ENCODE measurements at regions not wholly inside any gene's neighbourhood (a gene's known extent, or its start where the extent isn't known, plus 50 kb on each side); places are given as distances from the start of the nearest gene placed in this dataset.

DNA sequence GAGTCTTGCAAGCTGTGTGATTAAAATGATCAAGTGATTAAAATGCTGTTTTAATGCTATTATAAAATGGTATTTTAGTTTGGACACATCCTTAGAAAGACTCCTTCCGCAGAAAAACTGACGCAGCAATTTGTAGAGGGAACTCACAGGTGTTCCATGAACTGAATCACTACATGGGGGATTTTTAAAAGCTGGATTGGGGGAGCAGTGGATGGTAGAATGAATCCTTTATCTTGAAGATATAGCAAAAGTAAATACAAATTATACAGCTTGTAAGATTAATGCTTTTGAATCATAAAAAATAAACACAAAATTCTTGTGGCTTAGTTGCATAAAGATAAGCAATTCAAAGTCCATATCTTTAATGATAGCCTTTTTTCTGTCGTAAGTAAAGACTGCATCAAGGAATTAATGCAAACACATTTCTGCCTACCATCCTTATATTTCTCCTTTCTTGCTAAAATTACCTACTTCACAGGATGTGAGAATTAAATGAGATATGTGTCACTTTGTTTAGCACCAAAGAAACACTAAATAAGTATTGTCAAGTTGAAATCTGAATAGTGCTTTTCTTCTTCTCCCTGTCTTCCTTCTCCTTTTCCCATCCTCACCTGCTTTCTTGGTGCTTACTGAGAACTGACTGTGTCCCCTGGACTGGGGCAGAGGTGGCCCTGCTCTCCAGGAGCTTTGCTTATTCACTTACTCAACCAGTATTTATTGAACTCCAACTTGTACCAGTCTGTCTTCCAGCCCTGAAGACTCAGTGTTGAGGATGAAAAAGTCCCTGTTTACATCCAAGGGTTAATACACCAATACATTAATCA is 61.5 kb upstream of the F3 start:
- Mint-ChIP-seq H3K4me1 (peaks cover 4% of the 10 kb centered on the region), H3K27me3 (peaks cover 23% of the 10 kb centered on the region), H3K27ac (no peak overlapping the region), H3K9me3 (no peaks in the 10 kb centered on the region), H3K4me3 (no peak overlapping the region), H3K36me3 (no peaks in the 10 kb centered on the region)
- DNase-seq: no peak

DNA sequence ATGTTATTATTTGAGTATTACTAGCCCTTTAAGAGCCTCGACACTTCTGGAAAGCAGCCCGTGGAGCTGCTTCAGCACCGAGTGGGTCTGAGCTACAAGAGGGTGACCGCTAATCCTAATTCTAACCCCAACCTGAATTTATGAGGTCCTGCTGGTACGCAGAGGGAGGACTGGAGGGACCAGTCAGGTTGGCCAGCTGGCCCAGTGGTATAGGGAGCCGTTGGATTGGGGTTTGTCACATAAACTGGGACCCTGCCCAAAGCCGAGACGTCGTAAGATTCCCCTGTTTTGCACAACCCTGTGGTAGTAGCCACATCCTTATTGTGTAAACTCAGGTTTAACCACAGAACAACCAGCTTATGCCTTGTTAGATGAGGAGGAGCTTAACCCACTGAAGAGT is 60.8 kb upstream of the F3 start:
- H3K4me3 Mint-ChIP-seq: no peak overlapping the region
- H3K27me3 Mint-ChIP-seq: peaks cover 23% of the 10 kb centered on the region
- DNase-seq: no peak
- peaks cover 4% of the 10 kb centered on the region for H3K4me1 Mint-ChIP-seq
- no peak overlapping the region for H3K27ac Mint-ChIP-seq
- H3K36me3 Mint-ChIP-seq: no peaks in the 10 kb centered on the region
- H3K9me3 Mint-ChIP-seq: no peaks in the 10 kb centered on the region

DNA sequence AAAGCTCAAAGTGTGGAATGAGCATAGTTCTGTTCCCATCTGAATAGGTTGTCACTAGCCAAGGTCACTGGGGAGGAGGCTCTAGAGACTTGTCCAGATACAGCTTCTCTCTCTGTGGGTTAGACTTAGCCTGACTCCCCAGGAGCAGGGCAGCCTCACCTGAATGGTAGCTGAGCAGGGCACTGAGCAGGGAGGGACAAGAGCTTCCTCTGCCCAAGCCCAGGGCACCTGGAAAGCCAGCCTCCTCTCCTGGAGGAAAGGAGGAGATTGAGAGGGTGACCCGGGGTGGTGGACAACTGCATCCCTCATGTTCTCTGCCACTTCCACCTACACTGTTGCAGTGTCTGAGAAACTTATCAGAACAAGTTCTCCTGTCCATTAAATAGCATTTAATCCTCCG is 59.0 kb upstream of the F3 start:
- Mint-ChIP-seq H3K9me3 (no peaks in the 10 kb centered on the region), H3K4me1 (peaks cover 4% of the 10 kb centered on the region), H3K36me3 (no peaks in the 10 kb centered on the region), H3K27ac (no peak overlapping the region), H3K4me3 (no peak overlapping the region), H3K27me3 (peaks cover 23% of the 10 kb centered on the region)
- DNase-seq: no peak

GRCh38 chr1:94599095-94599813 is 57.7 kb upstream of the F3 start:
- peaks cover 23% of the 10 kb centered on the region for H3K27me3 Mint-ChIP-seq
- peaks cover 4% of the 10 kb centered on the region for H3K4me1 Mint-ChIP-seq
- no peaks in the 10 kb centered on the region for H3K9me3 Mint-ChIP-seq
- no peak for DNase-seq
- H3K27ac Mint-ChIP-seq: no peak overlapping the region
- H3K4me3 Mint-ChIP-seq: no peak overlapping the region
- H3K36me3 Mint-ChIP-seq: no peaks in the 10 kb centered on the region

- no peaks in the 10 kb centered on the region for H3K36me3 Mint-ChIP-seq
- no peak for DNase-seq
Observed at GRCh38 chr1:94597701-94598100, 56.1 kb upstream of the F3 start.

DNA sequence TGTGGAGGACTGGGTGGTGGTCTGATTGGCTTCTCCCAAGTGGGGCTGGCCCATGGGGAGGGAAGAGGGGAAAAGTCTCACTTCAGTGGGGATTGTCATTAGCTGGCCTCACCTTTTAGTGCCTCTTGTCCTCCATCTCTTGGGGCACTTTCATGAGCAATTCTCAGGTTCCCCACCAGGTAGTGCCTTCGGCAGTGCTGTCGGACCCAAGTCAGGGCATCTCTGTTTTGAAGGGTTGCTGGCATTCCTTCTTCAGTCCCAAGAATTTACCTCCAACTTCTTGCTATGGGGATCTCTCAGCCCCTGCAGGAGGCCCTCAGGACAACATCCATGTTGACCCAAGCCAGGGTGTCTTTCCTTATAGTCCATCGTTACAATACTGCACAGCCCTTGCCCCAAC is 54.7 kb upstream of the F3 start:
- H3K36me3 Mint-ChIP-seq: no peaks in the 10 kb centered on the region
- H3K27me3 Mint-ChIP-seq: peaks cover 9% of the 10 kb centered on the region
- no peak overlapping the region for H3K4me3 Mint-ChIP-seq
- no peaks in the 10 kb centered on the region for H3K9me3 Mint-ChIP-seq
- no peak for DNase-seq
- H3K27ac Mint-ChIP-seq: no peak overlapping the region
- no peaks in the 10 kb centered on the region for H3K4me1 Mint-ChIP-seq

More at GRCh38 chr1:94597701-94598100, 56.1 kb upstream of the F3 start:
- Mint-ChIP-seq H3K27me3 (peaks cover 13% of the 10 kb centered on the region), H3K9me3 (no peaks in the 10 kb centered on the region), H3K4me1 (peaks cover 4% of the 10 kb centered on the region), H3K4me3 (no peak overlapping the region), H3K27ac (no peak overlapping the region)

DNA sequence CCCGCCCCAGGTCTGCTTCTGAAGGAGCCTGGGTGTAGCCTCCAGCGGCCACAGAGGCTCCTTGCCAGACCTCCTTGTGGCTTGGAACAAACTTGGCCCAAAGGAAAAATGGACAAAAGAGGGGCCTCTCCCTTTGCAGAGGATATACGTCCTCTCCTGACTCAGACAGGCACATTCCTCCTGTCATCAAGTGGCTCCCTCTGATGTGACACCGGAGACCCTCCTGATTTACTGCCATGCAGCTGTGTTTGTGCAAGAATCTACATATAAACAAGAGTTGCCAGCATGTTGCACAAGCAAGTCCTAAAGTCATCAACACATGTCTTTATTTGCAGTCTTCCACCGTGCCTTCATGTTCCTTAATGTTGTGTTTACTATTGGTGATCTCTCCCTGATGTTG is 54.1 kb upstream of the F3 start:
- Mint-ChIP-seq H3K27me3 (peaks cover 5% of the 10 kb centered on the region), H3K27ac (no peak overlapping the region), H3K4me3 (no peak overlapping the region), H3K4me1 (no peaks in the 10 kb centered on the region), H3K9me3 (no peaks in the 10 kb centered on the region), H3K36me3 (no peaks in the 10 kb centered on the region)
- no peak for DNase-seq

- H3K4me1 Mint-ChIP-seq: no peaks in the 10 kb centered on the region
- no peak overlapping the region for H3K4me3 Mint-ChIP-seq
- no peak for DNase-seq
- H3K36me3 Mint-ChIP-seq: no peaks in the 10 kb centered on the region
- peaks cover 6% of the 10 kb centered on the region for H3K27me3 Mint-ChIP-seq
- H3K27ac Mint-ChIP-seq: no peak overlapping the region
- no peaks in the 10 kb centered on the region for H3K9me3 Mint-ChIP-seq
Observed at GRCh38 chr1:94593611-94594010, 52.1 kb upstream of the F3 start.

GRCh38 chr1:94592571-94592920 is 51.0 kb upstream of the F3 start:
- no peaks in the 10 kb centered on the region for H3K9me3 Mint-ChIP-seq
- H3K4me3 Mint-ChIP-seq: no peak overlapping the region
- no peaks in the 10 kb centered on the region for H3K36me3 Mint-ChIP-seq

GRCh38 chr1:94591823-94592570 is 50.4 kb upstream of the F3 start:
- Mint-ChIP-seq H3K27me3 (peaks cover 6% of the 10 kb centered on the region), H3K4me3 (no peak overlapping the region), H3K27ac (no peak overlapping the region), H3K36me3 (no peaks in the 10 kb centered on the region), H3K9me3 (no peaks in the 10 kb centered on the region), H3K4me1 (no peaks in the 10 kb centered on the region)
- DNase-seq: no peak

More at GRCh38 chr1:94592571-94592920, 51.0 kb upstream of the F3 start:
- Mint-ChIP-seq H3K27ac (no peak overlapping the region), H3K27me3 (peaks cover 6% of the 10 kb centered on the region), H3K4me1 (no peaks in the 10 kb centered on the region)
- no peak for DNase-seq
